ENCODE measurements at regions not wholly inside any gene's neighbourhood (a gene's known extent, or its start where the extent isn't known, plus 50 kb on each side); places are given as distances from the start of the nearest gene placed in this dataset.
A peak's percentile ranks its signal among the peaks of the same experiment; 100 is the strongest.
"Not testable (repeated sequence)": the region's sequence is repeated elsewhere in the genome, so short reads cannot be mapped to it uniquely, and the experiment has no call there.

DNA sequence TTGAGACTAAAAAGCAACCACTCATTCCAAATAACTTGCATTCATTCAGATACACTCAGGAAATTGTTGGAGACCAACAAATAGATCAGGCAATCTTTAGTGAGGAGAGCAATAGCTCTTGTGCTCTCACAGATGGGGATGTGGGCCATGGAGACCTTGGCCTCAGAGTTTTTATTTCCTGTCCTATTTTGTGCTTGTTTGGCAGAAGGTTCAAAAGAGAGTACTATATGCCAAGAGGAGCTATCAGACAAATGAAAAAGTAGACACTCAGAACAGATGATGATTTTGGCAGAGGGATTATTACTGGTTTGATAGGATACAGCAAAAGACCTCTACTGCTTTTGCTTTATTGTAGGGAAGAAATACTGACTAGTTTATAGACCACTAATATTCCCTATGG is 230.2 kb downstream of the KCNE4 start:
- Histone ChIP-seq H3K36me3 (ENCODE audit: control insufficient read depth, insufficient read depth, low read length) (no peaks in the 10 kb centered on the region), H3K4me3 (ENCODE audit: low read length) (no peak overlapping the region), H3K27me3 (ENCODE audit: control insufficient read depth, insufficient read depth, low read length) (no peaks in the 10 kb centered on the region), H3K27ac (ENCODE audit: low read length) (no peak overlapping the region), H3K9me3 (replicated peaks; ENCODE audit: control insufficient read depth, low read depth, low read length) (peaks cover 2% of the 10 kb centered on the region), H3K4me1 (ENCODE audit: control insufficient read depth, insufficient read depth, low read length) (no peaks in the 10 kb centered on the region)
- DNase-seq, result peak; percentile 73

- no CpG with 5 or more reads among the region's 2 CpGs for WGBS (ENCODE audit: insufficient coverage)
- Histone ChIP-seq H3K9me3 (replicated peaks; ENCODE audit: control insufficient read depth, low read depth, low read length) (peaks cover 2% of the 10 kb centered on the region), H3K27ac (ENCODE audit: low read length) (no peak overlapping the region), H3K4me1 (ENCODE audit: control insufficient read depth, insufficient read depth, low read length) (no peaks in the 10 kb centered on the region), H3K36me3 (ENCODE audit: control insufficient read depth, insufficient read depth, low read length) (no peaks in the 10 kb centered on the region), H3K4me3 (ENCODE audit: low read length) (no peak overlapping the region), H3K27me3 (ENCODE audit: control insufficient read depth, insufficient read depth, low read length) (no peaks in the 10 kb centered on the region)
- no peak for DNase-seq
Observed at GRCh38 chr2:223283329-223283728, 231.3 kb downstream of the KCNE4 start.

DNA sequence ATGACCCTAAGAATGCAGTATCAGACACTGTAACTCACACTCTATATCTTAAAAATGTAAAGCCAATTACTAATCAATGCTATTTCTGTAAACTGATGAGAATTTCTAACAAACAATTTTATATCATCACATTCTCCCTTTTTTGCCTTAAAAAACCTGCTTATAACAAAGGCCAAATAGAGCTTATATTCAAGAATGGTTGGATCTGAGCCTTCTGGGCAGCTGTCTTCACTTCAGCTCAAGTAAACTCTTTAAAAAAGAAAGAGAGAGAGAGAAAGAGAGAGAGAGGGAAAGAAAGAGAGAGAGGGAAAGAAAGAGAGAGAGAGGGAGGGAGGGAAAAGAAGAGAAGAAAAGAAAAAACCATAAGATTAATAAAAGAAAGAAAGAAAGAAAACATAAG is 231.8 kb downstream of the KCNE4 start:
- Histone ChIP-seq H3K4me3 (ENCODE audit: low read length) (no peak overlapping the region), H3K9me3 (replicated peaks; ENCODE audit: control insufficient read depth, low read depth, low read length) (peaks cover 2% of the 10 kb centered on the region), H3K36me3 (ENCODE audit: control insufficient read depth, insufficient read depth, low read length) (no peaks in the 10 kb centered on the region), H3K4me1 (ENCODE audit: control insufficient read depth, insufficient read depth, low read length) (no peaks in the 10 kb centered on the region), H3K27me3 (ENCODE audit: control insufficient read depth, insufficient read depth, low read length) (no peaks in the 10 kb centered on the region), H3K27ac (ENCODE audit: low read length) (no peak overlapping the region)
- DNase-seq, result peak; percentile 68

DNA sequence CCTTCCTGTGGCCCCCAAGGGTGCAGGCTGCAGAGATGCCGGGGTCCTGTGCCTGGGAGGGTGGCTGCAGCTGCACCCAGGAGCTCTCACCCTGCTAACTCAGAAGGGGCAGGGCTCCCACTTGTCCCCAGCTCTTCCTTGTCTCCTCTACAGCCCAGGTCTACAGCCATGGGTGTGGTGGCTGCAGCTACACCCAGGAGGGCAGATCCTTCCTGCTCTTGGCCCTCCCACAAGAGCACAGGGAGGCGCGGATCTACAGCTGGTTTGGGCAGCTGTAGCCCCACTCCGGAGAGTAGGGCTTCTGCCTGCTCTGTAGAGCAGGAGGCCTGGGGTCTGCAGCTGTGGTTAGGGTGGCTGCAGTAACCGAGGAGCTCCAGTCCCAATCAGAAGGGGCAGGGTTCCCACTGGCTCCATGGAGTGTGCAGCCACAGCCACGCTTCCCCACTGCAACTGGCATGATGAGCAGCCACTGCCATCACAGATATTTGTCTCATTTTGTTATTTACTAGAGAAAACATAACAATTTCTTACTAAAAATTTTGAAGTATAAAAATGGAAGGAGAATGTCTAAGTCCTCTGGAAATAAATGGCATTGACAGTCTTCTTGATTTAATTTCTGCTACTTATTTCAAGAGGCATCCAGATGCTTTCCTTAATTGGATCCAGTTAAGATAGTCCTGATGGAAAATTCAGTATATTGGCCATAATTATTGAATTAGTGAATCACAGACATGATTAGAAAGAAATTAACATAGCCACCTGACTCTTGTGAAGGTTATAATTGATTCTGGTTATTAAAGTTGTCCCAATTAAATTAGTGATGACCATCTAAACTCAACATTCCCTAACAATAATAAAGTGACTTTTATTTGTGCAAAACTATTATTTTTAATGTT is 233.6 kb downstream of the KCNE4 start:
- Histone ChIP-seq H3K27ac (ENCODE audit: low read length) (no peak overlapping the region), H3K36me3 (ENCODE audit: control insufficient read depth, insufficient read depth, low read length) (no peaks in the 10 kb centered on the region), H3K27me3 (ENCODE audit: control insufficient read depth, insufficient read depth, low read length) (no peaks in the 10 kb centered on the region), H3K9me3 (replicated peaks; ENCODE audit: control insufficient read depth, low read depth, low read length) (peaks cover 2% of the 10 kb centered on the region), H3K4me3 (ENCODE audit: low read length) (no peak overlapping the region), H3K4me1 (ENCODE audit: control insufficient read depth, insufficient read depth, low read length) (no peaks in the 10 kb centered on the region)
- whole genome bisulfite sequencing (ENCODE audit: insufficient coverage), result 87% methylated on average over 5 of the region's 6 CpGs
- no peak for DNase-seq

DNA sequence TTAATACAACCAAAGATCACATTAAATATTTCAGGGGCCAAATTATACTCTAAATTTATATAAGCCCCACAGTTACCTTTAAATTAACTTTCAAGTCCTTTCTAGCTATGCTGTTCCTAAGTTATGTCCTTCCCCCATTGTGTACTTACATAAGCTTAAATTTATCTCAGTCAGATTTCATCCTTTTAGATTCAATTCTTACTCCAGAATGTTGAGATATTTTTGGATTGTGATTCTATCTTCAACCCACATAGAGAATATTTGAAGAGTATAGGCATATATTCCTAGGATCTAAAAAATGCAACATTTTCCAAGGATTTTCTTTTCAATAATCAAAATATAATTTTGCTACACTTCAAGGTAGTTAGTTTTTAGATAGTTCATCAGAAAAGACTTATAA is 242.8 kb downstream of the KCNE4 start:
- no peak for DNase-seq
- no peaks in the 10 kb centered on the region for H3K36me3 ChIP-seq (ENCODE audit: control insufficient read depth, insufficient read depth, low read length)
- H3K9me3 ChIP-seq (replicated peaks; ENCODE audit: control insufficient read depth, low read depth, low read length), result peaks cover 2% of the 10 kb centered on the region
- H3K4me3 ChIP-seq (ENCODE audit: low read length), result no peak overlapping the region
- no peak overlapping the region for H3K27ac ChIP-seq (ENCODE audit: low read length)
- H3K27me3 ChIP-seq (ENCODE audit: control insufficient read depth, insufficient read depth, low read length), result no peaks in the 10 kb centered on the region
- H3K4me1 ChIP-seq (ENCODE audit: control insufficient read depth, insufficient read depth, low read length), result no peaks in the 10 kb centered on the region

GRCh38 chr2:223297788-223298187 is 245.8 kb downstream of the KCNE4 start:
- Histone ChIP-seq H3K27ac (ENCODE audit: low read length) (no peak overlapping the region), H3K36me3 (ENCODE audit: control insufficient read depth, insufficient read depth, low read length) (no peaks in the 10 kb centered on the region), H3K27me3 (ENCODE audit: control insufficient read depth, insufficient read depth, low read length) (no peaks in the 10 kb centered on the region), H3K4me1 (ENCODE audit: control insufficient read depth, insufficient read depth, low read length) (no peaks in the 10 kb centered on the region), H3K4me3 (ENCODE audit: low read length) (no peak overlapping the region), H3K9me3 (replicated peaks; ENCODE audit: control insufficient read depth, low read depth, low read length) (no peaks in the 10 kb centered on the region)
- no peak for DNase-seq

DNA sequence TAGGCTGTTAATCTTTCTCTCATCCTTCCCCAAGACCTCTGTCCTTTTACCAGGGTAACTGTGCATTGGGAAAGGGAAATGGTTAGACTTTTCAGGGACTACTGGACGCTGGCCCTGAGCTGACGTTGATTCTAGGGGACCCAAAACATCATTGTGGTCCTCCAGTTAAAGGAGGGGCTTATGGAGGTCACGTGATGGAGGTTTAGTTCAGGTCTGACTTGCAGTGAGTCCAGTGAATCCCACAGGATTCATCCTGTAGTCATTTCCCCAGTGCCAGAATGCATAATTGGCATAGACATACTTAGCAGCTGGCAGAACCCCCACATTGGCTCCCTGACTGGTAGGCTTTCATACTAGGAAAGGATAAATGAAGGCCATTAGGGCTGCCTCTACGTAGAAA is 246.3 kb downstream of the KCNE4 start:
- H3K27ac ChIP-seq (ENCODE audit: low read length); H3K36me3 ChIP-seq (ENCODE audit: control insufficient read depth, insufficient read depth, low read length); H3K4me1 ChIP-seq (ENCODE audit: control insufficient read depth, insufficient read depth, low read length); H3K9me3 ChIP-seq (replicated peaks; ENCODE audit: control insufficient read depth, low read depth, low read length); DNase-seq; H3K4me3 ChIP-seq (ENCODE audit: low read length); H3K27me3 ChIP-seq (ENCODE audit: control insufficient read depth, insufficient read depth, low read length): not testable (repeated sequence)
- 47% methylated on average over 2 of the region's 4 CpGs for WGBS (ENCODE audit: insufficient coverage)

DNA sequence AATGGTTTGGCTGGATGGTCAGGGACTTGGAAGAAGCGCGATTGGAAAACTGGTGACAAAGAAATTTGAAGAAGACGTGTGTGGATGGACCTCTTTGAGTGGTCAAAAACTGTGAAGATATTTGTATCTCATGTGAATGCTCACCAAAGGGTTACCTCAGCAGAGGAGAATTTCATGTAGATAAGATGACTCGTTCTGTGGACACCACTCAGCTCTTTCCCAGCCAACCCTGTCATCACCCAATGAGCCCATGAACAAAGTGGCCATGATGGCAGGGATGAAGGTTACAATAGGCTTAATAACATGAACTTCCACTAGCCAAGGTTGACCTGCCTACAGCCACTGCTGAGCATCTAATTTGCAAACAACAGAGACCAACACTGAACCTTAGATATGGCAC is 248.3 kb downstream of the KCNE4 start:
- Histone ChIP-seq H3K4me3 (ENCODE audit: low read length) (no peak overlapping the region), H3K36me3 (ENCODE audit: control insufficient read depth, insufficient read depth, low read length) (no peaks in the 10 kb centered on the region), H3K27me3 (ENCODE audit: control insufficient read depth, insufficient read depth, low read length) (no peaks in the 10 kb centered on the region), H3K27ac (ENCODE audit: low read length) (no peak overlapping the region), H3K4me1 (ENCODE audit: control insufficient read depth, insufficient read depth, low read length) (no peaks in the 10 kb centered on the region), H3K9me3 (replicated peaks; ENCODE audit: control insufficient read depth, low read depth, low read length) (no peaks in the 10 kb centered on the region)
- DNase-seq, result no peak
- 93% methylated on average over 3 of the region's 4 CpGs for WGBS (ENCODE audit: insufficient coverage)

DNA sequence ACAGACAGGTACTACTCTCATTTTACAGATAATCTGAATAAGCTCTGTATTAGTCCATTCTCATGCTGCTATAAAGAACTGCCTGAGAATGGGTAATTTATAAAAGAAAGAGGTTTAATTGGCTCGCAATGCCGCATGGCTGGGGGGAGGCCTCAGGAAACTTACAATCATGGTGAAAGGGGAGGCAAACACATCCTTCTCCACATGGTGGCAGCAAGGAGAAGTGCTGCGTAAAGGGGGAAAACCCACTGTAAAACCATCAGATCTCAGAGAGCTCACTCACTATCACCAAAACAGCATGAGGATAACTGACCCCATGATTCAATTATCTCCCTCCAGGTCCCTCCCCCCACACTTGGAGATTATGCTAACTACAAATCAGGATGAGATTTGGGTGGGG is 254.4 kb downstream of the KCNE4 start:
- H3K27ac ChIP-seq (ENCODE audit: low read length), result no peak overlapping the region
- no peak for DNase-seq
- no peaks in the 10 kb centered on the region for H3K36me3 ChIP-seq (ENCODE audit: control insufficient read depth, insufficient read depth, low read length)
- no peaks in the 10 kb centered on the region for H3K27me3 ChIP-seq (ENCODE audit: control insufficient read depth, insufficient read depth, low read length)
- no peak overlapping the region for H3K4me3 ChIP-seq (ENCODE audit: low read length)
- H3K4me1 ChIP-seq (ENCODE audit: control insufficient read depth, insufficient read depth, low read length), result no peaks in the 10 kb centered on the region
- no CpG with 5 or more reads among the region's 3 CpGs for WGBS (ENCODE audit: insufficient coverage)
- no peaks in the 10 kb centered on the region for H3K9me3 ChIP-seq (replicated peaks; ENCODE audit: control insufficient read depth, low read depth, low read length)

GRCh38 chr2:223311889-223312680 is 260.1 kb downstream of the KCNE4 start:
- H3K27me3 ChIP-seq (ENCODE audit: control insufficient read depth, insufficient read depth, low read length), result no peaks in the 10 kb centered on the region
- no peaks in the 10 kb centered on the region for H3K36me3 ChIP-seq (ENCODE audit: control insufficient read depth, insufficient read depth, low read length)
- peaks cover 9% of the 10 kb centered on the region for H3K4me1 ChIP-seq (ENCODE audit: control insufficient read depth, insufficient read depth, low read length)
- no peak for DNase-seq
- no CpG with 5 or more reads among the region's 11 CpGs for WGBS (ENCODE audit: insufficient coverage)
- H3K27ac ChIP-seq (ENCODE audit: low read length), result no peak overlapping the region
- no peak overlapping the region for H3K4me3 ChIP-seq (ENCODE audit: low read length)
- no peaks in the 10 kb centered on the region for H3K9me3 ChIP-seq (replicated peaks; ENCODE audit: control insufficient read depth, low read depth, low read length)
